ENCODE measurements at regions not wholly inside any gene's neighbourhood (a gene's known extent, or its start where the extent isn't known, plus 50 kb on each side); places are given as distances from the start of the nearest gene placed in this dataset.

- Histone ChIP-seq H3K27ac (no peak overlapping the region), H3K9me3 (no peaks in the 10 kb centered on the region), H3K4me3 (no peak overlapping the region), H3K36me3 (ENCODE audit: insufficient read depth in 1 of 2, low read depth in 1 of 2) (no peaks in the 10 kb centered on the region), H3K27me3 (ENCODE audit: insufficient read depth in 3 of 3, low read length in 2 of 3) (peaks cover 0 to 70% (median 12%) of the 10 kb centered on the region in 3 donors), H3K4me1 (no peaks in the 10 kb centered on the region)
- 94 to 97% (median 95%) methylated on average over 6 of the region's 6 CpGs for WGBS, 3 donors
- DNase-seq (no peak), ATAC-seq (no peak)
- intact Hi-C loops (cut with DNase I): no loop called here
- TF ChIP-seq CTCF (IDR thresholded peaks at IDR 0.05): no peak
Observed at GRCh38 chr9:134970198-134970597, 52.5 kb upstream of the FCN1 start.

GRCh38 chr9:134970719-134971118 is 53.0 kb upstream of the FCN1 start:
- WGBS, 3 donors: 42 to 48% (median 42%) methylated on average over 7 of the region's 7 CpGs
- H3K4me3 ChIP-seq: no peak overlapping the region
- intact Hi-C loops (cut with DNase I): no loop called here
- no peak overlapping the region for H3K27ac ChIP-seq
- DNase-seq: no peak
- H3K27me3 ChIP-seq (ENCODE audit: insufficient read depth in 3 of 3, low read length in 2 of 3): peaks cover 0 to 65% (median 12%) of the 10 kb centered on the region in 3 donors
- H3K9me3 ChIP-seq: no peaks in the 10 kb centered on the region
- no peak for ATAC-seq
- no peaks in the 10 kb centered on the region for H3K36me3 ChIP-seq (ENCODE audit: insufficient read depth in 1 of 2, low read depth in 1 of 2)
- TF ChIP-seq CTCF (IDR thresholded peaks at IDR 0.05): no peak
- H3K4me1 ChIP-seq: no peaks in the 10 kb centered on the region

- WGBS, 3 donors: 71 to 77% (median 75%) methylated on average over 7 of the region's 7 CpGs
- no peak overlapping the region for H3K27ac ChIP-seq
- ATAC-seq: no peak
- no peak overlapping the region for H3K4me3 ChIP-seq
- no peaks in the 10 kb centered on the region for H3K4me1 ChIP-seq
- no peaks in the 10 kb centered on the region for H3K9me3 ChIP-seq
- H3K27me3 ChIP-seq (ENCODE audit: insufficient read depth in 3 of 3, low read length in 2 of 3): peaks cover 0 to 60% (median 12%) of the 10 kb centered on the region in 3 donors
- H3K36me3 ChIP-seq (ENCODE audit: insufficient read depth in 1 of 2, low read depth in 1 of 2): no peaks in the 10 kb centered on the region
- no peak for TF ChIP-seq CTCF (IDR thresholded peaks at IDR 0.05)
- intact Hi-C loops (cut with DNase I): no loop called here
- peak in 1 of 2 donors; percentile 7 for DNase-seq
Observed at GRCh38 chr9:134971196-134971595, 53.5 kb upstream of the FCN1 start.

GRCh38 chr9:134971696-134972095 is 54.0 kb upstream of the FCN1 start:
- ATAC-seq (no peak), DNase-seq (no peak)
- WGBS, 3 donors: 73 to 75% (median 73%) methylated on average over 4 of the region's 4 CpGs
- Histone ChIP-seq H3K27ac (no peak overlapping the region), H3K27me3 (ENCODE audit: insufficient read depth in 3 of 3, low read length in 2 of 3) (peaks cover 0 to 55% (median 12%) of the 10 kb centered on the region in 3 donors), H3K4me1 (no peaks in the 10 kb centered on the region), H3K36me3 (ENCODE audit: insufficient read depth in 1 of 2, low read depth in 1 of 2) (no peaks in the 10 kb centered on the region), H3K4me3 (no peak overlapping the region), H3K9me3 (no peaks in the 10 kb centered on the region)
- intact Hi-C loops (cut with DNase I): no loop called here
- no peak for TF ChIP-seq CTCF (IDR thresholded peaks at IDR 0.05)

GRCh38 chr9:134972140-134972539 is 54.4 kb upstream of the FCN1 start:
- H3K27me3 ChIP-seq (ENCODE audit: insufficient read depth in 3 of 3, low read length in 2 of 3): peaks cover 0 to 51% (median 11%) of the 10 kb centered on the region in 3 donors
- no peaks in the 10 kb centered on the region for H3K4me1 ChIP-seq
- intact Hi-C loops (cut with DNase I): no loop called here
- ATAC-seq: no peak
- no peaks in the 10 kb centered on the region for H3K36me3 ChIP-seq (ENCODE audit: insufficient read depth in 1 of 2, low read depth in 1 of 2)
- WGBS, 3 donors: 85 to 90% (median 87%) methylated on average over 9 of the region's 9 CpGs
- H3K4me3 ChIP-seq: no peak overlapping the region
- H3K9me3 ChIP-seq: no peaks in the 10 kb centered on the region
- H3K27ac ChIP-seq: no peak overlapping the region
- TF ChIP-seq CTCF (IDR thresholded peaks at IDR 0.05): no peak
- peak in 1 of 2 donors; percentile 9 for DNase-seq

All from psoas muscle (tissue), 7 donors.